CD14-positive monocyte (primary cell): ENCODE measurements at regions not wholly inside any gene's neighbourhood (a gene's known extent, or its start where the extent isn't known, plus 50 kb on each side); places are given as distances from the start of the nearest gene placed in this dataset.

Source experiments
- DNase-seq, 3 donors: peaks; one replicate each; pipeline ENCODE4 v3.0.0-alpha.2; 2011 to 2022
- H2AFZ ChIP-seq: 2 replicates; pipeline ENCODE4 v1.6.0; 2012; ENCODE audit warnings: mild to moderate bottlenecking, low read depth, low read length, inconsistent platforms; ENCODE audit not compliant: insufficient read depth, poor library complexity, severe bottlenecking
- H3K27ac ChIP-seq, 2 donors: 1 replicate in 1 of 2; 2 replicates in 1 of 2; pipeline ENCODE4 v1.5.1; 2012 to 2013; ENCODE audit warnings: low read length in 2 of 2, control low read depth in 1 of 2, inconsistent platforms in 1 of 2, low read depth in 1 of 2, mild to moderate bottlenecking in 1 of 2
- H3K27me3 ChIP-seq, 2 donors: one replicate each; pipeline versions ENCODE4 v1.6.0 to v1.6.1; 2011 to 2013; ENCODE audit warnings: low read length in 2 of 2; ENCODE audit not compliant: control insufficient read depth in 2 of 2, insufficient read depth in 2 of 2
- H3K36me3 ChIP-seq, 2 donors: replicated peaks in 1 of 2; 1 replicate in 1 of 2; 2 replicates in 1 of 2; pipeline versions ENCODE4 v1.5.1 to v1.6.1; 2012 to 2013; ENCODE audit warnings: low read length in 2 of 2, control low read depth in 1 of 2, inconsistent platforms in 1 of 2, mild to moderate bottlenecking in 1 of 2; ENCODE audit not compliant: insufficient read depth in 2 of 2, control insufficient read depth in 1 of 2
- H3K4me1 ChIP-seq, 2 donors: 1 replicate in 1 of 2; 2 replicates in 1 of 2; pipeline versions ENCODE4 v1.5.1 to v1.6.1; 2012 to 2013; ENCODE audit warnings: low read length in 2 of 2, control low read depth in 1 of 2, inconsistent platforms in 1 of 2, mild to moderate bottlenecking in 1 of 2, moderate library complexity in 1 of 2; ENCODE audit not compliant: insufficient read depth in 2 of 2, control insufficient read depth in 1 of 2
- H3K4me2 ChIP-seq: replicated peaks from 2 replicates; pipeline ENCODE3; 2012; ENCODE audit warnings: low read length, moderate library complexity, mild to moderate bottlenecking; ENCODE audit not compliant: poor library complexity, severe bottlenecking; ENCODE audit errors: extremely low read depth
- H3K4me3 ChIP-seq, 3 experiments: fragments of 200-600 bp in 1 of 3; sonication (generic) in 1 of 3; replicated peaks in 1 of 3; 1 replicate in 2 of 3; 2 replicates in 1 of 3; pipeline ENCODE4 v1.5.1; 2011 to 2013; ENCODE audit warnings: low read length in 3 of 3, mild to moderate bottlenecking in 3 of 3, control low read depth in 2 of 3, low read depth in 2 of 3, inconsistent platforms in 1 of 3, moderate library complexity in 1 of 3
- H3K79me2 ChIP-seq: 2 replicates; pipeline ENCODE4 v1.6.0; 2012; ENCODE audit warnings: mild to moderate bottlenecking, control low read depth, inconsistent platforms, low read length, moderate library complexity; ENCODE audit not compliant: insufficient read depth
- H3K9ac ChIP-seq: 2 replicates; pipeline ENCODE4 v1.6.0; 2017; ENCODE audit warnings: low read length, mild to moderate bottlenecking; ENCODE audit not compliant: insufficient read depth, poor library complexity, severe bottlenecking
- H3K9me3 ChIP-seq, 2 donors: replicated peaks in 1 of 2; 1 replicate in 1 of 2; 2 replicates in 1 of 2; pipeline versions ENCODE4 v1.5.1 to v1.6.1; 2012 to 2013; ENCODE audit warnings: low read length in 2 of 2, control low read depth in 1 of 2; ENCODE audit not compliant: control insufficient read depth in 1 of 2, insufficient read depth in 1 of 2
- H4K20me1 ChIP-seq: 2 replicates; pipeline ENCODE4 v1.6.0; 2012; ENCODE audit warnings: mild to moderate bottlenecking, low read length, control low read depth, moderate library complexity; ENCODE audit not compliant: insufficient read depth
- H3K27ac Mint-ChIP-seq, 7 donors: one replicate each; pipeline ENCODE4 v1.8.0; 2020; ENCODE audit warnings: mild to moderate bottlenecking in 7 of 7, mixed read lengths in 7 of 7, moderate library complexity in 6 of 7, inconsistent platforms in 2 of 7
- H3K27me3 Mint-ChIP-seq, 3 donors: one replicate each; pipeline ENCODE4 v1.8.0; 2021 to 2022; ENCODE audit warnings: low read depth in 3 of 3, mild to moderate bottlenecking in 3 of 3, mixed read lengths in 3 of 3, moderate library complexity in 3 of 3, inconsistent platforms in 1 of 3
- H3K36me3 Mint-ChIP-seq, 2 donors: one replicate each; pipeline ENCODE4 v1.8.0; 2020; ENCODE audit warnings: mixed read lengths in 2 of 2, inconsistent platforms in 1 of 2, mild to moderate bottlenecking in 1 of 2
- H3K4me1 Mint-ChIP-seq: one replicate; pipeline ENCODE4 v1.8.0; 2020; ENCODE audit warnings: mild to moderate bottlenecking, mixed read lengths
- H3K4me3 Mint-ChIP-seq, 2 donors: one replicate each; pipeline ENCODE4 v1.8.0; 2020; ENCODE audit warnings: mild to moderate bottlenecking in 2 of 2, mixed read lengths in 2 of 2, moderate library complexity in 1 of 2
- H3K9me3 Mint-ChIP-seq, 7 donors: one replicate each; pipeline ENCODE4 v1.8.0; 2020 to 2022; ENCODE audit warnings: mixed read lengths in 7 of 7, mild to moderate bottlenecking in 6 of 7, moderate library complexity in 6 of 7, inconsistent platforms in 2 of 7
- WGBS: methylation state at CpG from one replicate; pipeline ENCODE4 v1.1.5; 2013; ENCODE audit warnings: missing lambda C conversion rate; ENCODE audit not compliant: insufficient coverage; 5-methylcytosine and 5-hydroxymethylcytosine counted together
- intact Hi-C, 2 donors: fragments of 100-400 bp; cut with micrococcal nuclease; formaldehyde crosslinking; loops; one replicate each; pipeline versions ENCODE4 v1.15.0 to v1.15.1; 2023
- TF ChIP-seq, protein P1 (sequence below): fragments of 200-600 bp; IDR thresholded peaks from one replicate; pipeline ENCODE4 v1.8.0; 2022; ENCODE audit warnings: antibody characterized with exemption, mild to moderate bottlenecking

DNA sequence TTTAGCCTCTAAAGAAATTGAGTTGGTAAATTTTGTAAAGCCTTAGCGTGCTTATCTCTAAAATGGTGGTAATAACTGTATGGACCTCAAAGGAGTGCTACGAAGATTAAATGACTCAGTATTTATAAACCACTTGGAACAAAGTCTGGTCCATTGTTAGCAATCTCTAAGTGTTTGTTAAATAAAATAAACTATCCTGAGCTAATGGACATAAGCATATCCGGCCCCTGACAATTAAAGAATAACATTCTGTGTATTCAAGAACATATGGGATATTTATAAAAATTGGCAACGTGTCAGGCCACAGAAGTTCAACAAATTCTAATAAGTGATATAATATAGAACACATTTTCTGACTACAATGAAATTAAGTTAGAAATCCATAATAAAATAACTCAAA lies 71.0 kb downstream of the MYEOV start:
- Mint-ChIP-seq H3K9me3 (peaks cover 0 to 6% (median 2%) of the 10 kb centered on the region in 7 donors), H3K27ac (no peak overlapping the region), H3K27me3 (peaks cover 2 to 9% (median 3%) of the 10 kb centered on the region in 3 donors), H3K36me3 (no peaks in the 10 kb centered on the region), H3K4me1 (no peaks in the 10 kb centered on the region), H3K4me3 (no peak overlapping the region)
- H3K9me3 ChIP-seq, result peaks cover under 1 to 5% of the 10 kb centered on the region in 2 donors
- no peak overlapping the region for H3K27ac ChIP-seq
- intact Hi-C loops, result no loop called here
- no peak overlapping the region for H3K4me2 ChIP-seq
- H4K20me1 ChIP-seq, result no peaks in the 10 kb centered on the region
- no peak overlapping the region for H3K4me3 ChIP-seq
- no peak for DNase-seq
- no CpG with 5 or more reads among the region's 4 CpGs for WGBS
- no peak overlapping the region for H3K9ac ChIP-seq
- no peaks in the 10 kb centered on the region for H3K4me1 ChIP-seq
- H3K36me3 ChIP-seq, result no peaks in the 10 kb centered on the region
- no peaks in the 10 kb centered on the region for H3K79me2 ChIP-seq
- no peak overlapping the region for H2AFZ ChIP-seq
- no peaks in the 10 kb centered on the region for H3K27me3 ChIP-seq
- TF ChIP-seq, protein P1, sequence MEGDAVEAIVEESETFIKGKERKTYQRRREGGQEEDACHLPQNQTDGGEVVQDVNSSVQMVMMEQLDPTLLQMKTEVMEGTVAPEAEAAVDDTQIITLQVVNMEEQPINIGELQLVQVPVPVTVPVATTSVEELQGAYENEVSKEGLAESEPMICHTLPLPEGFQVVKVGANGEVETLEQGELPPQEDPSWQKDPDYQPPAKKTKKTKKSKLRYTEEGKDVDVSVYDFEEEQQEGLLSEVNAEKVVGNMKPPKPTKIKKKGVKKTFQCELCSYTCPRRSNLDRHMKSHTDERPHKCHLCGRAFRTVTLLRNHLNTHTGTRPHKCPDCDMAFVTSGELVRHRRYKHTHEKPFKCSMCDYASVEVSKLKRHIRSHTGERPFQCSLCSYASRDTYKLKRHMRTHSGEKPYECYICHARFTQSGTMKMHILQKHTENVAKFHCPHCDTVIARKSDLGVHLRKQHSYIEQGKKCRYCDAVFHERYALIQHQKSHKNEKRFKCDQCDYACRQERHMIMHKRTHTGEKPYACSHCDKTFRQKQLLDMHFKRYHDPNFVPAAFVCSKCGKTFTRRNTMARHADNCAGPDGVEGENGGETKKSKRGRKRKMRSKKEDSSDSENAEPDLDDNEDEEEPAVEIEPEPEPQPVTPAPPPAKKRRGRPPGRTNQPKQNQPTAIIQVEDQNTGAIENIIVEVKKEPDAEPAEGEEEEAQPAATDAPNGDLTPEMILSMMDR, result no peak

DNA sequence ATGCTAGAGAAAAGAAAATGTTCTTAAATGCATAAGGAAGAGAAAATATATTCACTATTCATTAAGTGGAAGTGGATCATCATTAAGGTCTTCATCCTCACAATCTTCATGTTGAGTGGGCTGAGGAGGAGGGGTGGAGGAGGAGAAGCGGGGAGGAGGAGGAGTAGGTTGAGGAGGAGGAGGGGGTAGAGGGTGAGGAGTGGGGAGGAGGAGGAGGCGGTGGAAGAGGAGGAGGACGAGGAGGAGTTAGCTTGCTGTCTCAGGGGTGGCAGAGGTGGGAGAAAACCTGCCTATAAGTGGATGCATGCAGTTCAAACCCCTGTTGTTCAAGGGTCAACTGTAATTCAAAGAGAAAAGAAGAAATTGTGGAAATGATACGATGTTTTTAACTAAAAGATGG lies 71.6 kb downstream of the MYEOV start:
- no peaks in the 10 kb centered on the region for H3K4me1 ChIP-seq
- H3K9ac ChIP-seq, result no peak overlapping the region
- Mint-ChIP-seq H3K27me3 (peaks cover 3 to 9% (median 5%) of the 10 kb centered on the region in 3 donors), H3K4me3 (no peak overlapping the region), H3K27ac (no peak overlapping the region), H3K9me3 (peaks cover 0 to 3% (median 0%) of the 10 kb centered on the region in 7 donors), H3K36me3 (no peaks in the 10 kb centered on the region), H3K4me1 (no peaks in the 10 kb centered on the region)
- H3K27ac ChIP-seq, result no peak overlapping the region
- TF ChIP-seq, protein P1, result no peak
- intact Hi-C loops, result no loop called here
- DNase-seq, result no peak
- WGBS, result 95% methylated on average over 2 of the region's 4 CpGs
- H3K36me3 ChIP-seq, result no peaks in the 10 kb centered on the region
- H3K4me2 ChIP-seq, result no peak overlapping the region
- no peak overlapping the region for H2AFZ ChIP-seq
- H3K4me3 ChIP-seq, result no peak overlapping the region
- no peaks in the 10 kb centered on the region for H3K79me2 ChIP-seq
- no peaks in the 10 kb centered on the region for H4K20me1 ChIP-seq
- no peaks in the 10 kb centered on the region for H3K27me3 ChIP-seq
- no peaks in the 10 kb centered on the region for H3K9me3 ChIP-seq
